ENCODE measurements at regions not wholly inside any gene's neighbourhood (a gene's known extent, or its start where the extent isn't known, plus 50 kb on each side); places are given as distances from the start of the nearest gene placed in this dataset.

- TF ChIP-seq ZNF407 (CRISPR knock-in tag; IDR thresholded peaks at IDR 0.05; ENCODE audit: not compliant biosample characterization): no peak
- TF ChIP-seq ZFP36 (IDR thresholded peaks at IDR 0.05; ENCODE audit: borderline replicate concordance, low read depth, low read length, partially characterized antibody): no peak
- no peak for TF ChIP-seq ZFYVE20 (CRISPR knock-in tag; IDR thresholded peaks at IDR 0.05; ENCODE audit: borderline replicate concordance, low read depth)
- TF ChIP-seq ATF7-NPFF (CRISPR knock-in tag; IDR thresholded peaks at IDR 0.05; ENCODE audit: low read depth): no peak
- no peak for TF ChIP-seq ZXDC (CRISPR knock-in tag; IDR thresholded peaks at IDR 0.05)
These were observed 151.9 kb upstream of the ZNF385D start (continued) for GRCh38 chr3:21902956-21903355.

Measured in HepG2 (cell line).